HG03095 (cell line): ENCODE measurements at regions not wholly inside any gene's neighbourhood (a gene's known extent, or its start where the extent isn't known, plus 50 kb on each side); places are given as distances from the start of the nearest gene placed in this dataset.
"Not testable (repeated sequence)": the region's sequence is repeated elsewhere in the genome, so short reads cannot be mapped to it uniquely, and the experiment has no call there.

Source experiments
- ATAC-seq: cut with Tn5 transposase; IDR thresholded peaks from one replicate; pipeline ENCODE4 v1.9.1; 2021; ENCODE audit warnings: moderate library complexity; ENCODE audit not compliant: unreplicated experiment

- ATAC-seq = peak; percentile 54
These were observed 499.0 kb downstream of the PYDC2 start for GRCh38 chr3:191959876-191960413.

DNA sequence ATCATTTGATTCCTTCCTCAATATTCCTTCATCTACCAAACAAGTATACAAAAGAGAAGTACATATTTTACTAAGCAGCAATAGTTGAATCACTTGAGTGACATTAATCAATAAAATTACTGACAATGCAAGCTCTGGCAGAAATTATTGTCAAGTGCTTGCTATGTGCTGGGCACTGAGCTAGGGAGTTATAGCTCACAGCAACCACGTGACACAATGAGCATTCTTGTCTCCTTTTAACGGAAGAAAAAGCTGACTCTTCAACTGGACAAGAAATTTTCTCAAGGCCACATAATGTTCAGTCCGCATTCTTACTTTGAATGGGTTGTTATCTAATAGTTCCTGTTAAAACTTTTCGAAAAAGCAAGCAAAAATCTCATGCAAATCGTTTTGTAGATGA lies 500.1 kb downstream of the PYDC2 start:
- no peak for ATAC-seq

- no peak for ATAC-seq
These were observed 500.6 kb downstream of the PYDC2 start for GRCh38 chr3:191961529-191961928.

GRCh38 chr3:191962324-191962723 lies 501.4 kb downstream of the PYDC2 start:
- ATAC-seq = no peak

DNA sequence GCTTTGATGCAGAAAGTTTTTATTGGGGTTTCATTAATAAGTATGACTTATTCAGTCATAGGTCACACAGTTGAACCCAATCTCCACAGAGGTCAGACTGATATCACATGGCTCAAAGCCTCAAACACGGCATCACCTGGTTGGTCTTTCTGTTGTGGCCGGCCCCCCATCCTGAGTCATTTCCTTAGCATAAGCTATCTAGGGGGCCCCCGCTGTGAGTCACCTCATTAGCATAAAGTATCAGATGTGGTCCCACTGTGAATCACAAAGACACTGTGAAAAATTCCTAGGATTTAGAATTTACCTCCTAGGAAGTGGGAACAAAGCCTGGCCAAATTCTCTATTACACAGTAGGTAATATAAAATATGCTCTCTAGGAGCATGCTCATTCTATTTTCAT lies 502.2 kb downstream of the PYDC2 start:
- ATAC-seq = no peak

DNA sequence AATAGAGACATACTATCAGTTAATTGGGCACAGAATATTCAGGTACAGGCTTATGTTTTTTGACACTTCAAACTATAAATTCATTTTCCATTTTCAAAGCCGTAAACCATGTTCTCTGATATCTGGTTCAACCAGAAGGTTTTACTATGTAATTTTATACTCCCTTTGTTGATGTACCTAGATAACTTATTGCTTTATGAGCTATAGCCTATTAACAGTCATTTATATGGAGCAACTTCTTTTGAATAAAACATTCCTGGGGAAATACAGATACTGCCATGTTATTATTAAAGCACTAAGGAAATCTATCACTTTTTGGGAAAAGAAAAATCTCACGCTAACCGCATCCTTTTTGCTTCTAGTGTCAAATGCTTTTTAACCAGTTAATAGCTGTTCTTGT lies 505.6 kb downstream of the PYDC2 start:
- no peak for ATAC-seq

GRCh38 chr3:191968299-191968698 lies 507.3 kb downstream of the PYDC2 start:
- ATAC-seq = no peak

GRCh38 chr3:191972714-191973398 lies 511.9 kb downstream of the PYDC2 start:
- peak; percentile 67 for ATAC-seq

- ATAC-seq = no peak
These were observed 512.9 kb downstream of the PYDC2 start for GRCh38 chr3:191973820-191974219.

GRCh38 chr3:191975936-191976335 lies 515.0 kb downstream of the PYDC2 start:
- no peak for ATAC-seq

- no peak for ATAC-seq
These were observed 519.5 kb downstream of the PYDC2 start for GRCh38 chr3:191980443-191980842.

GRCh38 chr3:191982481-191982880 lies 521.5 kb downstream of the PYDC2 start:
- no peak for ATAC-seq

DNA sequence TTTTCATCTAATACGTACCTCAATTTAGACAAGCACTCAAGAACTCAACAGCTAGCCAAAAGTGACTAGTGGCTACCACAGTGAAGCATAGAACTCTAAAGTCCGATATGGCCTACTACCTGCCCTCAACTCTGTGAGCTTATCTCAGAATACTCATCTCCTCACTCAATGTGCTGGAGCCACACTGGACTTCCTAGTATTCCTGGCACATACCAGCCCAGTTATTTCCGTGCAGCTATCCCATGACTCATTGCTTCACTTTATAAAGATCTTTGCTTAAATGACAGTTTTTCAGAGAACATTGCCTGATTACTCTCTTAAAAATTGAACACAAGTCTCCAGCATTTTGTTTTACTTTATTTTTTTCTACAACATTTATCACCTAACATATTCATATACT lies 524.7 kb downstream of the PYDC2 start:
- no peak for ATAC-seq

DNA sequence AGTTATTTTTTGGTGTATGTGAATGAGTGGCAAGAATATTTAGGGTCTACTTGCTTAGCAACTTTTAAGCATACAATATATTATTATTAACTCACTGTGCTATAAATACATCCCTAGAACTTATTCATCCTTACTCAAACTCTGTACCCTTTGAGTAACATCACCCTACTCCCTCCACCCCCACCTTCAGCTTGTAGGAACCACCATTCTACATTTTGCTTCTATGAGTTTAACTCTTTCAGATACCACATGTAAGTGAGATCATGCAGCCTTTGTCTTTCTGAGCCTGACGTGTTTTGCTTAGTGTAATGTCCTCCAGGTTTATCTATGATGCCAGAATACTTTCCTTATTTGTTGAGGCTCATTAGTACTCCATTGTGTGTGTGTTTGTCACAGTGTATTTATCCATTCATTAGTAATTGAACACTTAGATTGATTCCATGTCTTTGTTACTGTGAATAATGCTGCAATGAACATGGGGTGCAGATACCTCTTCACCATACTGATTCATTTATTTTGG lies 526.9 kb downstream of the PYDC2 start:
- no peak for ATAC-seq

- not testable (repeated sequence) for ATAC-seq
These were observed 533.0 kb downstream of the PYDC2 start for GRCh38 chr3:191993952-191994351.

DNA sequence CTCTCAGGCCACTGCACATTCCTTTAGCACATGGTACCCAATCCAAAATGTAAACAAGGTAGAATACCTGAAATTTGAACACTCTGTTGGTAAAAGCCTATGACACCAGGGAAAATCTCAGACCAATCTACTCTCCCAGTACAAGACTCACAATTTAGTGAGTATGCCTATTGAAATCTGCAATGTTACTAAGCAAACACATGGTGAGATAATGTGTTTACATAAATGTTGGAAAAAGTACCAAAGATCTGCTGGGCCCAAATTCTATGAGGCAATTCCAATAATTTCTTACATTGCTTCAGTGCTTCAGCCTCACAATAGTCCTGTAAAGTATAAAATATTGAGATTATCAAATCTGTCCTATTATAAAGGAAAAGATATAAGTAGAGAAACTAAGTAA lies 536.1 kb downstream of the PYDC2 start:
- ATAC-seq = no peak

GRCh38 chr3:191997579-191998268 lies 536.8 kb downstream of the PYDC2 start:
- ATAC-seq = no peak

- no peak for ATAC-seq
These were observed 540.3 kb downstream of the PYDC2 start for GRCh38 chr3:192001218-192001617.

DNA sequence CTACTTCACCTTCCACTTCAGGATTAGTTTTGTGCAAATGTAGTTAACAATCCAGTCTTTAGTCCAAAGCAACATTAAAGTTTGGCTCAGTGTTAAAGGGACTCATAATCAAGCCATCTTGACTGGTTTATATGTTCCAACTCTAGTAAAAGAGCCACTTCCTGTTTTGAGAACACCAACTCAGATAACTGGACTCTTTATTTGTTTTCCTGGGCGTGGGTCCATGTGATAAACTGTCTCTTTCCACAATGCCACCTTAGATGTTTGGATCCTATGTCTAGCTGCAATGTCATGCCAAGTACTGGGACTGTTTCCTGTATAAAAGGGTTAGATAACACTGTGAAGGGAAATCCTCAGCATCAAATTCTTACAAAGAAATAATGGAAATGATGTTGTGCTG lies 545.0 kb downstream of the PYDC2 start:
- ATAC-seq = no peak

DNA sequence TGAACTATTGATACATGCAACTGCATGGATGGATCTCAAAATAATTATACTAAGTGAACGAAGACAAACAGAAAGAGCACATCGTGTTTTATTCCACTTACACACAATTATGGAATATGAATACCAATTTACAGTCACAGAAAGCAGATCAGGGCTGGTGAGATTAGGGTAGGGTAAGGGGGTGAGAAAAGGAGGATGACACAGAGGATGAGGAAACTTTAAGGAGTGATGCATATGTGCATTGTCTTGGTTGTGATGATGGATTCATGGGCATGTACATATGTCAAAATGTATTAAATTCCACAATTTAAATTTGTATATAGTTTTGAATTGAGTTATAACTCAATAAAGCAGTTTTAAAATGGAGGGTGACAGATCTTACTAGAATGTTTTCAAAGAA lies 548.9 kb downstream of the PYDC2 start:
- no peak for ATAC-seq

DNA sequence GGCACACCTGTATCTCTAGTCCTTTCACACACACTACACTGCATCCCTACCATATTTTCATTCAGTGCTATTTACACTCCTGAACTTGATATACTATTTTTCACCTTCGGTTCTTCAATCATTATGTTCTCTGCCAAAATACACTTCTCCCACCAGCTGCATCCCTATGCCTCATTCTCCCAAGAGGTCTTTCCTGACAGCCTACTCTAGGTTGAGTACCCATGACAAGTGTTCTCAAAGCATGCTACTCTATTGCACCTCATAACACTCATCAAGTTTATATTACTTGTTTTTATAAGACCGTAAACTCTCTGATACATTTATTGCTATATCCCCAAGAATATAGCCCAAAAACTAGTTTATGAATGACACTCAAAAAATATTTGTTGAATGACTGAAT lies 549.5 kb downstream of the PYDC2 start:
- ATAC-seq = no peak

DNA sequence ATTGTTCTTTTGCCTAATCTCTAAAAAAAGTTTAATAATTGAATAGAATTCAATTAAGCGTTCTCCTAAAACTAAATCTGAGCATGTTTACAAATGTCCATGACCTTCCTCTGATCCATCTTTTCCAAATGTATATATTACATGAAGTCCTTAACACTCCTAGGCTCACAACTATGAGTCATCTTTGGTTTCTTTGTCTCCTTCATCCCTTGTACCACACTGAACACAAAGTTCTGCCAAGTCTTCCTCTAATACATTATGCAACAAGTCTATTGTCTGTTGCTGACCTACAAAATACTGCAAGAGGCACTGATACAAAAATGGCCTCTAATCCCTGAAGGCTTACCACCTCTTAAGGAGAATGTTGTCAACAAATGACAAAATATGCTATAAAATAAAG lies 550.2 kb downstream of the PYDC2 start:
- no peak for ATAC-seq
